Keratinocyte (primary cell): ENCODE measurements at regions not wholly inside any gene's neighbourhood (a gene's known extent, or its start where the extent isn't known, plus 50 kb on each side); places are given as distances from the start of the nearest gene placed in this dataset.

Source experiments
- DNase-seq: peaks from one replicate; pipeline ENCODE4 v3.0.0-alpha.2; 2011; ENCODE audit warnings: low read depth, missing footprints, low spot score
- FAIRE-seq: peaks from 2 replicates; lab custom pipeline; 2011; peaks lifted over from hg19 to GRCh38; lab: Jason Lieb, UNC
- H2AFZ ChIP-seq: 2 replicates; pipeline ENCODE4 v1.6.0; 2012; ENCODE audit warnings: low read length, control low read depth, inconsistent platforms; ENCODE audit not compliant: control insufficient read depth
- H3K27ac ChIP-seq: 2 replicates; pipeline ENCODE4 v1.5.1; 2011; ENCODE audit warnings: low read length; ENCODE audit not compliant: control insufficient read depth, insufficient read depth
- H3K27me3 ChIP-seq: 3 replicates; pipeline ENCODE4 v1.6.0; 2011; ENCODE audit warnings: low read length; ENCODE audit not compliant: control insufficient read depth, insufficient read depth; ENCODE audit errors: extremely low read depth
- H3K36me3 ChIP-seq, 2 experiments: 2 replicates in 1 of 2; 3 replicates in 1 of 2; pipeline ENCODE4 v1.5.1; 2011; ENCODE audit warnings: low read length in 2 of 2, mild to moderate bottlenecking in 1 of 2; ENCODE audit not compliant: control insufficient read depth in 2 of 2, insufficient read depth in 2 of 2; ENCODE audit errors: extremely low read depth in 1 of 2
- H3K4me1 ChIP-seq: 3 replicates; pipeline ENCODE4 v1.5.1; 2011; ENCODE audit warnings: low read length; ENCODE audit not compliant: control insufficient read depth, insufficient read depth; ENCODE audit errors: extremely low read depth
- H3K4me2 ChIP-seq: 3 replicates; pipeline ENCODE4 v1.6.0; 2011; ENCODE audit warnings: low read depth, low read length; ENCODE audit not compliant: control insufficient read depth, insufficient read depth; ENCODE audit errors: extremely low read depth
- H3K4me3 ChIP-seq, 3 experiments: fragments of 200-600 bp in 1 of 3; sonication (generic) in 1 of 3; 2 replicates in 2 of 3; 3 replicates in 1 of 3; pipeline ENCODE4 v1.5.1; 2011 to 2016; ENCODE audit warnings: low read length in 3 of 3, mild to moderate bottlenecking in 3 of 3, control low read depth in 2 of 3, inconsistent platforms in 1 of 3, low read depth in 1 of 3, mixed read lengths in 1 of 3, mixed run types in 1 of 3, moderate library complexity in 1 of 3; ENCODE audit not compliant: control insufficient read depth in 2 of 3, insufficient read depth in 2 of 3; ENCODE audit errors: extremely low read depth in 1 of 3
- H3K79me2 ChIP-seq: 2 replicates; pipeline ENCODE4 v1.6.0; 2012; ENCODE audit warnings: low read length; ENCODE audit not compliant: control insufficient read depth, insufficient read depth
- H3K9ac ChIP-seq: 3 replicates; pipeline ENCODE4 v1.6.0; 2011; ENCODE audit warnings: low read length; ENCODE audit not compliant: control insufficient read depth, insufficient read depth; ENCODE audit errors: extremely low read depth
- H3K9me1 ChIP-seq: 3 replicates; pipeline ENCODE4 v1.6.0; 2011; ENCODE audit warnings: low read length; ENCODE audit not compliant: control insufficient read depth, insufficient read depth; ENCODE audit errors: extremely low read depth
- H3K9me3 ChIP-seq: 2 replicates; pipeline ENCODE4 v1.5.1; 2012; ENCODE audit warnings: low read depth, low read length; ENCODE audit not compliant: control insufficient read depth
- H4K20me1 ChIP-seq: 3 replicates; pipeline ENCODE4 v1.6.0; 2011; ENCODE audit warnings: low read length; ENCODE audit not compliant: control insufficient read depth, insufficient read depth; ENCODE audit errors: extremely low read depth
- CTCF ChIP-seq, 3 experiments: IDR thresholded peaks in 1 of 3; conservative IDR thresholded peaks in 1 of 3; optimal IDR thresholded peaks in 1 of 3; 2 replicates in 2 of 3; 3 replicates in 1 of 3; pipeline versions ENCODE3 to v1.5.1; 2011; ENCODE audit warnings: low read length in 3 of 3, mild to moderate bottlenecking in 3 of 3, moderate library complexity in 2 of 3, control low read depth in 1 of 3, inconsistent platforms in 1 of 3; ENCODE audit not compliant: insufficient read depth in 2 of 3; ENCODE audit errors: extremely low read depth in 1 of 3
- EZH2 ChIP-seq: IDR thresholded peaks from one replicate; pipeline ENCODE4 v1.6.1; 2012; ENCODE audit warnings: inconsistent platforms, mild to moderate bottlenecking, low read length, moderate library complexity
- dilution Hi-C: fragments of 300-500 bp; cut with MboI; formaldehyde crosslinking; loops from one replicate; pipeline ENCODE4 v1.7.0; 2020; ENCODE audit warnings: low sequenced_read_pairs; ENCODE audit not compliant: extremely low pct_ligation_motif_present

GRCh38 chr12:90832427-90832826 lies 122.5 kb downstream of the CCER1 start:
- Histone ChIP-seq H4K20me1 (no peaks in the 10 kb centered on the region), H3K79me2 (no peaks in the 10 kb centered on the region), H3K4me1 (no peaks in the 10 kb centered on the region), H3K4me2 (no peak overlapping the region), H3K4me3 (no peak overlapping the region), H2AFZ (no peak overlapping the region), H3K9me3 (no peaks in the 10 kb centered on the region), H3K9ac (no peak overlapping the region), H3K27ac (no peak overlapping the region), H3K36me3 (no peaks in the 10 kb centered on the region), H3K9me1 (no peaks in the 10 kb centered on the region), H3K27me3 (no peaks in the 10 kb centered on the region)
- no peak for FAIRE-seq
- dilution Hi-C loops = no loop called here
- DNase-seq = no peak
- no peak for TF ChIP-seq CTCF (optimal IDR thresholded peaks at IDR 0.05 in 1 of 3, IDR thresholded peaks at IDR 0.05 in 1 of 3, conservative IDR thresholded peaks at IDR 0.05 in 1 of 3; ENCODE audit: extremely low read depth in 1 of 3, insufficient read depth in 2 of 3, low read length in 3 of 3)
- TF ChIP-seq EZH2 = no peak

- FAIRE-seq = no peak
- Histone ChIP-seq H3K27me3 (no peaks in the 10 kb centered on the region), H3K79me2 (no peaks in the 10 kb centered on the region), H3K4me1 (no peaks in the 10 kb centered on the region), H4K20me1 (no peaks in the 10 kb centered on the region), H2AFZ (no peak overlapping the region), H3K9me3 (no peaks in the 10 kb centered on the region), H3K27ac (no peak overlapping the region), H3K4me2 (no peak overlapping the region), H3K4me3 (no peak overlapping the region), H3K9me1 (no peaks in the 10 kb centered on the region), H3K9ac (no peak overlapping the region), H3K36me3 (no peaks in the 10 kb centered on the region)
- no peak for TF ChIP-seq EZH2
- TF ChIP-seq CTCF (optimal IDR thresholded peaks at IDR 0.05 in 1 of 3, IDR thresholded peaks at IDR 0.05 in 1 of 3, conservative IDR thresholded peaks at IDR 0.05 in 1 of 3; ENCODE audit: extremely low read depth in 1 of 3, insufficient read depth in 2 of 3, low read length in 3 of 3) = no peak
- DNase-seq = no peak
- dilution Hi-C loops = no loop called here
Measured at GRCh38 chr12:90831712-90832111, 123.3 kb downstream of the CCER1 start.
